GM10266 (cell line): ENCODE measurements at regions not wholly inside any gene's neighbourhood (a gene's known extent, or its start where the extent isn't known, plus 50 kb on each side); places are given as distances from the start of the nearest gene placed in this dataset.

Experiments
- DNase-seq: peaks from one replicate; pipeline ENCODE4 v3.0.0; 2012; ENCODE audit errors: extremely low spot score
- TF ChIP-seq, protein P1 (sequence below): IDR thresholded peaks from 2 replicates; pipeline ENCODE4 v1.5.1; 2012; ENCODE audit warnings: mild to moderate bottlenecking, low read depth; ENCODE audit not compliant: control insufficient read depth, insufficient read depth; ENCODE audit errors: missing control alignments

DNA sequence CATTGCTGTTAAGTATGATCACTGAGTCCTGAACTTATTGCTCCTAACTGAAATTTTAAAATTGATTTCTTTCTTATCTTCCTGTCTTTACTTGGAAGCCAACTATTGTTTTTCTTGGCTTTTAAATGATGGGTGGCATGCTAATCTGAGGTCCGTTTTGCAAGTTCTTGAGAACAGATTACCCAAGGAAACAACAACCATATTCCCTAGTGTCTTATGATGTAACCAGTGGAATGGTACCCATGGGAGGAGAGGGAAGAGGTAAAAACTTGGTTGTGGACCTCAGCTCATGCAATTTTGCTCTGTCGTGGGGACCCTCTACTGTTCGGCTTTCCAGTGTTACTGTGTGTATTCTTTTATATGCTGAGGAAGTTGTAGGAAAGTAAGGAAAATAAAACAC lies 454.8 kb upstream of the ADAMTS5 start:
- TF ChIP-seq, protein P1, sequence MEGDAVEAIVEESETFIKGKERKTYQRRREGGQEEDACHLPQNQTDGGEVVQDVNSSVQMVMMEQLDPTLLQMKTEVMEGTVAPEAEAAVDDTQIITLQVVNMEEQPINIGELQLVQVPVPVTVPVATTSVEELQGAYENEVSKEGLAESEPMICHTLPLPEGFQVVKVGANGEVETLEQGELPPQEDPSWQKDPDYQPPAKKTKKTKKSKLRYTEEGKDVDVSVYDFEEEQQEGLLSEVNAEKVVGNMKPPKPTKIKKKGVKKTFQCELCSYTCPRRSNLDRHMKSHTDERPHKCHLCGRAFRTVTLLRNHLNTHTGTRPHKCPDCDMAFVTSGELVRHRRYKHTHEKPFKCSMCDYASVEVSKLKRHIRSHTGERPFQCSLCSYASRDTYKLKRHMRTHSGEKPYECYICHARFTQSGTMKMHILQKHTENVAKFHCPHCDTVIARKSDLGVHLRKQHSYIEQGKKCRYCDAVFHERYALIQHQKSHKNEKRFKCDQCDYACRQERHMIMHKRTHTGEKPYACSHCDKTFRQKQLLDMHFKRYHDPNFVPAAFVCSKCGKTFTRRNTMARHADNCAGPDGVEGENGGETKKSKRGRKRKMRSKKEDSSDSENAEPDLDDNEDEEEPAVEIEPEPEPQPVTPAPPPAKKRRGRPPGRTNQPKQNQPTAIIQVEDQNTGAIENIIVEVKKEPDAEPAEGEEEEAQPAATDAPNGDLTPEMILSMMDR = no peak
- no peak for DNase-seq

DNA sequence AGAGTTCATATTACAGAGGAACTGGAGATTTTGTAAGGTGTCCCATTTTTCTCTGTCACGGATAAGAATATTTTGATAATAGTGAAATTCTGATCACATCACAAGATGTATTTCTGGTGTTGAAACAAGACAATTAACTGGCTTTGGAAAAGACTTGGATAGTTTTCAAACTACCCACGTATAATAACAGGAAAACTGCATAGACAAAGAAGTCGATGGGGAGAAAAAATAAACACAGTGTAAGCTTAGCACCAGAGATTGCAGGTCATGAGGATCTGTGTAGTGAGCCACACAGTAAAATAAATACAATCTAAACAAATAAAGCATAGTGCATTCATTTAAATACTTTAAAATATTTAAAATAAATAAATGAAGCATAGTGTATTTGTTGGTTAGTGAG lies 452.3 kb upstream of the ADAMTS5 start:
- TF ChIP-seq, protein P1 = no peak
- no peak for DNase-seq

DNA sequence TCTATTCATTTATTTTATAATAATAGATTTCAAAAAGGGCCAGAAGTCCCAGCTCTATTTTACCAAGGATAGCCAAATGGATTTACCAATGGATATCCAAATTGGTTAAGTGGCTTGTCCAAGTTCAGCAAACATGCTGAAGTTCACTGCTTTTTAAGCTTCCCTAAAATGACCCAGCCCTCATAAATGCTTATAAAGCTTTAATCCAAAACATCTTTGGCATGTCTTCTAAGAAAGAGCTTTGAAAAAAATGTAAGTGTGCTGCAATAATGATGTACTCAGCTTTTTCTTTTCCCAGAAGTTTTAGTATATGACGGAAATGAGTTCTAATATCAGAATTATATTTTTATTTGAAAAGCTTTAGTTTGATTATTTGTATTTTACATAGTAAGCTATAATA lies 451.5 kb upstream of the ADAMTS5 start:
- TF ChIP-seq, protein P1 = no peak
- no peak for DNase-seq

DNA sequence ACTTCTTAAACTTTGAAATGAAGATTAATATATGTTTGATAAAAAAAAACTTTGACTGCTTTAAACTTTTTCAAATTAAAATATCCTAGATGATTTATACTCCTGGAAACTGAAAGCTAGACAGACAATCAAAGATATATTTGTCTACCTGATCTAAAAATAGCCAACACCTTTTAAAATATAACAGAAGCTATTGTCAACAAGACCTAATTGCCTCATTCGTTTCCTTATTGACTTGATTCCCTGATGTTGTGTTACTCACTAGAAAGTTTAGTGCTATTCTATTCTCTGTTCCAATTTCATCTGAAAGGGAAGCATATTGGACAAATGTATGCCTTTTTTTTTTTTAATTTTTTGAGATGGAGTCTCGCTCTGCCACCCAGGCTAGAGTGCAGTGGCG lies 445.6 kb upstream of the ADAMTS5 start:
- TF ChIP-seq, protein P1 = no peak
- no peak for DNase-seq

DNA sequence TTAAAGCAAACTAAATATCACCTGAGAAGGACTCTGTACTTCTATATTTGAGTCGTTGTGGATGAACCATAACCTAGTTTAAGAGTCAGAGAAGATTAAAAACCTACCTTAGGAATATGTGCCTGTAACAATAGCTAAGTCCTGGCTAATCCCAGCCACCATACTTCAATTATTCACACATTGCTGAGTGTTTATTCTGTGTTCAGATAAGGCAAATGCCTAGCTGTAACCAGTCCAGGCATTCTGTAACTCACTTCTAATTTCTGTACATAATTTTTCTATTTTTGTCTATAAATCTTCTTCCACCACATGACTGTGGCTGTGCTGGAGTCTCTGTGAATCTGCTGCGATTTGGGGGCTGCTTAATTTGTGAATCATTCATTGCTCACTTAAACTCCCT lies 441.9 kb upstream of the ADAMTS5 start:
- TF ChIP-seq, protein P1 = no peak
- no peak for DNase-seq

DNA sequence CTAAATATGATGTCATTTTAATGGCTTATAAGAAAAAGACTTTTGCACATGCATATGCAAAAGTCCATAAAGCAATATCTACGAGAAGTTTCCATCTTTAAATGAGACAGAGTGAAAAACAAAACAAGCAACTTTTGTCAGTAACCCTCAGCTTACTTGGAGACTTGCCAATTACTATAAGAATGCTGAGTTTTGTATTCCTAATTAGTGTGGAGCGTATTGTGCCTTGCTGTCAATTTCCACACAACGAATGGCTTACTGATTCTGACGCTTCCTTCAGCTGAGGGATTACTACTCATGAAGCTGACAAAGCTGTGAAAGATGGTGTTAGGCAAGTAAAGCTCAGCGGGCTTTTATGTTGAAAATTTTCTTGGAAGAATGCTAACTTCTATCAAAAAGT lies 440.4 kb upstream of the ADAMTS5 start:
- DNase-seq = no peak
- TF ChIP-seq, protein P1 = no peak

DNA sequence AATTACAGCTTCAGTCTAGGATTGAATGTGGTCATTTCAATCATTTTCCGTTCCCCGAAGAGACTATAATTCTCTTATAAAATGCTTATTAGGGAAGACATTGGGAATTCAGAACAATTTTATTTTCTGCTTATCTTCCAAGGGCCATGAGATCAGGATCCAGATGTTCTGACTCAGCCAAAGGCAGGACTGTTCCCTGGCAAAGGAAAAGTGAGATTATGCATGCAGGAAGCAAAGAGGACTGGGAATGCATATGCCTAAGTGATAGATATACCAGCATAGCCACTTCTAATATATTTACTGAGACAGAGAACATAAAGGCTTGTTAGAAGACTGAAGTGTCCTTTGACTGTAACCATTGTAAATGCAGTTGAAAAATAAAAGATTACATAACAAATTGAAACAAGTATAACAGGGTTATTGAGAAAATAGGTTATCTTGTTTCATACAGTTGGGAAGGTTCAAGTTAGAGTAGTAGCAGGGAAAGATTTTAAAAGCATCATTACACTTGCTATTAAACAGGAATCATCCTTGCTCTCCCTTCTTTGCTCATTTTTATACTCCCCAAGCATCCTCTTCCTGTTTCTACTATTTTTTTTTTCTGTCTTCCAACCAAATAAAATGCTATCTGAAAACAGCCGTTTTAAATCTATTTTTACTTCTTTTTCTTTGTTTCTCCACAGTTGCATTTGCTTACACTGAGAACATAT lies 439.6 kb upstream of the ADAMTS5 start:
- DNase-seq = no peak
- TF ChIP-seq, protein P1 = no peak
